ENCODE measurements at regions not wholly inside any gene's neighbourhood (a gene's known extent, or its start where the extent isn't known, plus 50 kb on each side); places are given as distances from the start of the nearest gene placed in this dataset.

DNA sequence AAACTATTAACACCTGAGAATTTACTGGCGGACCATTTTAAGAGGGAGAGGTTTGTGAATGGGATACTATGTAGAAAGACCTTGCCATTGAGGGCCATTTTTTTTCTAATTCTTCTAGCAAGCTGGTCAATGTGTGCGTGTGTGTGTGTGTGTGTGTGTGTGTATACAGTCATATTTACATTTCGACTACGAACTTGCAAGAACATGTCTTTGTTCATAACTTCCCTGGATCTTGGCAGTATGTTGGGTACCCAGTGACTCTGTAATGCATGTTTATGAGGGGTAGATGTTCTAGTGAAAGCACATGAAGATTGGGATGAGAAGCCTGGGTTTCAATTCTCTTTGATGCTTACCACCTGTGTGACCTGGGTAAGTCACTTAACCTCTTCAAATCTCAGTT, 133.6 kb downstream of the UBE2E3 start:
- H3K27ac ChIP-seq: no peak overlapping the region
- intact Hi-C loops (cut with DNase I): no loop called here
- H3K4me1 ChIP-seq: no peaks in the 10 kb centered on the region
- no peaks in the 10 kb centered on the region for H3K9me3 ChIP-seq
- no peak overlapping the region for H3K4me3 ChIP-seq
- TF ChIP-seq, protein P1, sequence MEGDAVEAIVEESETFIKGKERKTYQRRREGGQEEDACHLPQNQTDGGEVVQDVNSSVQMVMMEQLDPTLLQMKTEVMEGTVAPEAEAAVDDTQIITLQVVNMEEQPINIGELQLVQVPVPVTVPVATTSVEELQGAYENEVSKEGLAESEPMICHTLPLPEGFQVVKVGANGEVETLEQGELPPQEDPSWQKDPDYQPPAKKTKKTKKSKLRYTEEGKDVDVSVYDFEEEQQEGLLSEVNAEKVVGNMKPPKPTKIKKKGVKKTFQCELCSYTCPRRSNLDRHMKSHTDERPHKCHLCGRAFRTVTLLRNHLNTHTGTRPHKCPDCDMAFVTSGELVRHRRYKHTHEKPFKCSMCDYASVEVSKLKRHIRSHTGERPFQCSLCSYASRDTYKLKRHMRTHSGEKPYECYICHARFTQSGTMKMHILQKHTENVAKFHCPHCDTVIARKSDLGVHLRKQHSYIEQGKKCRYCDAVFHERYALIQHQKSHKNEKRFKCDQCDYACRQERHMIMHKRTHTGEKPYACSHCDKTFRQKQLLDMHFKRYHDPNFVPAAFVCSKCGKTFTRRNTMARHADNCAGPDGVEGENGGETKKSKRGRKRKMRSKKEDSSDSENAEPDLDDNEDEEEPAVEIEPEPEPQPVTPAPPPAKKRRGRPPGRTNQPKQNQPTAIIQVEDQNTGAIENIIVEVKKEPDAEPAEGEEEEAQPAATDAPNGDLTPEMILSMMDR (IDR thresholded peaks at IDR 0.05): no peak
- no peak for DNase-seq (ENCODE audit: low spot score in 2 of 2)
- H3K36me3 ChIP-seq: no peaks in the 10 kb centered on the region
- H3K27me3 ChIP-seq: no peaks in the 10 kb centered on the region

GRCh38 chr2:181116261-181116660, 135.9 kb downstream of the UBE2E3 start:
- Histone ChIP-seq H3K27ac (no peak overlapping the region), H3K9me3 (no peaks in the 10 kb centered on the region), H3K27me3 (no peaks in the 10 kb centered on the region), H3K4me1 (no peaks in the 10 kb centered on the region), H3K4me3 (no peak overlapping the region), H3K36me3 (no peaks in the 10 kb centered on the region)
- TF ChIP-seq, protein P1 (IDR thresholded peaks at IDR 0.05): no peak
- intact Hi-C loops (cut with DNase I): no loop called here
- DNase-seq (ENCODE audit: low spot score in 2 of 2): no peak

GRCh38 chr2:181117206-181117925, 137.0 kb downstream of the UBE2E3 start:
- Histone ChIP-seq H3K27me3 (no peaks in the 10 kb centered on the region), H3K9me3 (no peaks in the 10 kb centered on the region), H3K4me1 (no peaks in the 10 kb centered on the region), H3K4me3 (no peak overlapping the region), H3K27ac (no peak overlapping the region), H3K36me3 (no peaks in the 10 kb centered on the region)
- intact Hi-C loops (cut with DNase I): no loop called here
- no peak for DNase-seq (ENCODE audit: low spot score in 2 of 2)
- TF ChIP-seq, protein P1 (IDR thresholded peaks at IDR 0.05): no peak

- H3K4me1 ChIP-seq: no peaks in the 10 kb centered on the region
- TF ChIP-seq, protein P1 (IDR thresholded peaks at IDR 0.05): no peak
- H3K4me3 ChIP-seq: no peak overlapping the region
- no peak overlapping the region for H3K27ac ChIP-seq
- H3K27me3 ChIP-seq: no peaks in the 10 kb centered on the region
- no peaks in the 10 kb centered on the region for H3K9me3 ChIP-seq
- no peak for DNase-seq (ENCODE audit: low spot score in 2 of 2)
- no peaks in the 10 kb centered on the region for H3K36me3 ChIP-seq
- intact Hi-C loops (cut with DNase I): no loop called here
Observed at GRCh38 chr2:181120625-181121024, 140.2 kb downstream of the UBE2E3 start.

DNA sequence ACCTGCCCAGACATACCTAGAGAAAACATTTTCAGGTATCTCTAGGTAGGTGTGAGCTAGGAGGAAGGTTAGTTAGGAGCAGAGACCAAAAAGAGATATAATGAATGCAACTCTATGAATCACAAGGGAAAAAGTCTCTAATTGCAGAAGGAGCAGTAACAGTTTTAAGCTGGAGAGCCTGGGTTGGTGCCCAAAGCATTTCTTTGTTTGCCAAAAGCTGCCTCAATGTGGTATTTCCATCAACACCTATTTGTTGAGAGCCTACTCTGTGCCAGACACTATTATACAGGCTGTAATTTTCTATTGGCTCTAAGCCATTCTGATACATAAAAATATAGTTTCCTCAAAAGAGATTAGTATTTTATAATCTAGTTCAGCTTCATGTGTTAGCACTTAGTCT, 141.6 kb downstream of the UBE2E3 start:
- no peaks in the 10 kb centered on the region for H3K36me3 ChIP-seq
- H3K4me3 ChIP-seq: no peak overlapping the region
- intact Hi-C loops (cut with DNase I): no loop called here
- H3K9me3 ChIP-seq: no peaks in the 10 kb centered on the region
- no peaks in the 10 kb centered on the region for H3K27me3 ChIP-seq
- DNase-seq (ENCODE audit: low spot score in 2 of 2): no peak
- H3K27ac ChIP-seq: no peak overlapping the region
- no peaks in the 10 kb centered on the region for H3K4me1 ChIP-seq
- TF ChIP-seq, protein P1 (IDR thresholded peaks at IDR 0.05): no peak

DNA sequence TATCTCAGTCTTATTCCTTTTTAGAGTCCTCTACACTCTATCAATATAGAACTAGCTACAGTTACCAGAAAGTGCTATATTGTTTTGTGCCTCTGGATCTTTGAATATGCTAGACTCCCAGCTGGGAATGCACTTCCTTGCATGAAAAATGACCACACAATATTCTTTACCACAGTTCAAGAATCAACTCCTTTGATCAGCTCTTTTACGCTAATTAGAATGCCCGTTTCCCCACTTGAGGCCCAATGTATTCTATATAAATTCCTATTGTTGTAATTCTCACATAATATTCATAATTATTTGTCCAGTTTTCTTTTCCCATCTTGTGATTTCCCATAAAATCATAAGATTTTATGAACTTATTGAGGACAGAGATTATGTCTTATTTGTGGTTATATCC, 142.2 kb downstream of the UBE2E3 start:
- no peak for DNase-seq (ENCODE audit: low spot score in 2 of 2)
- no peaks in the 10 kb centered on the region for H3K36me3 ChIP-seq
- H3K9me3 ChIP-seq: no peaks in the 10 kb centered on the region
- no peak overlapping the region for H3K4me3 ChIP-seq
- no peaks in the 10 kb centered on the region for H3K27me3 ChIP-seq
- intact Hi-C loops (cut with DNase I): no loop called here
- no peaks in the 10 kb centered on the region for H3K4me1 ChIP-seq
- no peak overlapping the region for H3K27ac ChIP-seq
- TF ChIP-seq, protein P1 (IDR thresholded peaks at IDR 0.05): no peak

All from ascending aorta (tissue), 2 donors.